SK-N-SH treated with all-trans-retinoic acid at 6 μM for 48 hours (cell line): ENCODE measurements at regions not wholly inside any gene's neighbourhood (a gene's known extent, or its start where the extent isn't known, plus 50 kb on each side); places are given as distances from the start of the nearest gene placed in this dataset.

Source experiments
- ATAC-seq: fragments of 200-7000 bp; cut with Tn5 transposase; 3 replicates; pipeline ENCODE4 v1.9.1; 2020; ENCODE audit warnings: mild to moderate bottlenecking, moderate library complexity
- BACH2 ChIP-seq: fragments of 250-450 bp; sonication (Bioruptor Pico); IDR thresholded peaks from 2 replicates; pipeline ENCODE4 v1.9.0; 2021; ENCODE audit warnings: mild to moderate bottlenecking, borderline replicate concordance
- CREB5 ChIP-seq: fragments of 250-450 bp; sonication (Bioruptor Pico); IDR thresholded peaks from 2 replicates; pipeline ENCODE4 v1.5.1; 2020; ENCODE audit warnings: low read depth, mild to moderate bottlenecking, moderate library complexity
- CSDC2 ChIP-seq: fragments of 250-450 bp; sonication (Bioruptor Pico); IDR thresholded peaks from 2 replicates; pipeline ENCODE4 v1.5.0; 2020; ENCODE audit warnings: mild to moderate bottlenecking, moderate library complexity
- CSRNP3 ChIP-seq: fragments of 250-450 bp; sonication (Bioruptor Pico); IDR thresholded peaks from 2 replicates; pipeline ENCODE4 v1.5.1; 2021; ENCODE audit warnings: mild to moderate bottlenecking, moderate library complexity
- GLIS3 ChIP-seq: fragments of 250-450 bp; sonication (Bioruptor Pico); IDR thresholded peaks from 2 replicates; pipeline ENCODE4 v1.5.0; 2020; ENCODE audit warnings: mild to moderate bottlenecking, moderate library complexity
- ISL1 ChIP-seq: fragments of 250-450 bp; sonication (Bioruptor Pico); IDR thresholded peaks from 2 replicates; pipeline ENCODE4 v2.1.2; 2022; ENCODE audit warnings: mild to moderate bottlenecking, moderate library complexity
- OSR1 ChIP-seq: fragments of 250-450 bp; sonication (Bioruptor Pico); IDR thresholded peaks from 2 replicates; pipeline ENCODE4 v1.8.0; 2022; ENCODE audit warnings: moderate library complexity, mild to moderate bottlenecking, inconsistent platforms
- PATZ1 ChIP-seq: fragments of 250-450 bp; sonication (Bioruptor Pico); IDR thresholded peaks from 2 replicates; pipeline ENCODE4 v1.8.0; 2020; ENCODE audit warnings: mild to moderate bottlenecking, moderate library complexity, borderline replicate concordance
- POU6F1 ChIP-seq: fragments of 250-450 bp; sonication (Bioruptor Pico); IDR thresholded peaks from 2 replicates; pipeline ENCODE4 v1.8.0; 2021; ENCODE audit warnings: low read depth, mild to moderate bottlenecking, moderate library complexity, borderline replicate concordance
- RARB ChIP-seq: fragments of 250-450 bp; sonication (Bioruptor Pico); IDR thresholded peaks from 2 replicates; pipeline ENCODE4 v1.8.0; 2021; ENCODE audit warnings: mild to moderate bottlenecking, moderate library complexity
- SNAI2 ChIP-seq: fragments of 250-450 bp; sonication (Bioruptor Pico); IDR thresholded peaks from 2 replicates; pipeline ENCODE4 v1.5.0; 2020; ENCODE audit warnings: mild to moderate bottlenecking, moderate library complexity
- TCF4 ChIP-seq: fragments of 250-450 bp; sonication (Bioruptor Pico); IDR thresholded peaks from 2 replicates; pipeline ENCODE4 v1.8.0; 2021; ENCODE audit warnings: mild to moderate bottlenecking, moderate library complexity, borderline replicate concordance
- TSHZ2 ChIP-seq: fragments of 250-450 bp; sonication (Bioruptor Pico); IDR thresholded peaks from 2 replicates; pipeline ENCODE4 v1.5.0; 2020; ENCODE audit warnings: mild to moderate bottlenecking, moderate library complexity
- ZFP3 ChIP-seq: fragments of 250-450 bp; sonication (Bioruptor Pico); IDR thresholded peaks from 2 replicates; pipeline ENCODE4 v1.5.0; 2020; ENCODE audit warnings: mild to moderate bottlenecking, moderate library complexity
- ZFP30 ChIP-seq: fragments of 450-650 bp; formaldehyde crosslinking; IDR thresholded peaks from 2 replicates; pipeline ENCODE4 v1.5.0; 2022; ENCODE audit warnings: mild to moderate bottlenecking, moderate library complexity
- ZNF565 ChIP-seq: fragments of 450-650 bp; formaldehyde crosslinking; conservative IDR thresholded peaks from 2 replicates; pipeline ENCODE4 v1.5.0; 2020; ENCODE audit warnings: low read depth, mild to moderate bottlenecking, moderate library complexity
- ZNF8 ChIP-seq: fragments of 450-650 bp; formaldehyde crosslinking; IDR thresholded peaks from 2 replicates; pipeline ENCODE4 v1.5.0; 2020; ENCODE audit warnings: mild to moderate bottlenecking, moderate library complexity

GRCh38 chr1:106456832-106457231, 599.6 kb upstream of the PRMT6 start:
- TF ChIP-seq GLIS3 (CRISPR knock-in tag) = no peak
- TF ChIP-seq CSRNP3 (CRISPR knock-in tag) = no peak
- no peak for TF ChIP-seq TCF4 (CRISPR knock-in tag)
- TF ChIP-seq ZFP30 (CRISPR knock-in tag) = no peak
- TF ChIP-seq CSDC2 (CRISPR knock-in tag) = no peak
- no peak for TF ChIP-seq RARB
- TF ChIP-seq BACH2 = no peak
- no peak for TF ChIP-seq TSHZ2 (CRISPR knock-in tag)
- TF ChIP-seq SNAI2 (CRISPR knock-in tag) = no peak
- TF ChIP-seq PATZ1 = no peak
- ATAC-seq = no peak

- TF ChIP-seq ZFP3 (CRISPR knock-in tag) (no peak), CREB5 (CRISPR knock-in tag) (no peak), ZFP30 (CRISPR knock-in tag) (no peak), TSHZ2 (CRISPR knock-in tag) (no peak), GLIS3 (CRISPR knock-in tag) (no peak), ISL1 (CRISPR knock-in tag) (no peak), OSR1 (no peak), ZNF8 (no peak), BACH2 (no peak), CSRNP3 (CRISPR knock-in tag) (no peak)
- no peak for ATAC-seq
Measured at GRCh38 chr1:106457368-106457767, 599.1 kb upstream of the PRMT6 start.

GRCh38 chr1:106458866-106459265, 597.6 kb upstream of the PRMT6 start:
- ATAC-seq = no peak
- TF ChIP-seq BACH2 (no peak), ISL1 (CRISPR knock-in tag) (no peak), ZNF8 (no peak), POU6F1 (CRISPR knock-in tag) (no peak), GLIS3 (CRISPR knock-in tag) (no peak), CSDC2 (CRISPR knock-in tag) (no peak), RARB (no peak), CSRNP3 (CRISPR knock-in tag) (no peak), ZNF565 (no peak), SNAI2 (CRISPR knock-in tag) (no peak)
